HG03159 (cell line): ENCODE measurements at regions not wholly inside any gene's neighbourhood (a gene's known extent, or its start where the extent isn't known, plus 50 kb on each side); places are given as distances from the start of the nearest gene placed in this dataset.

Experiments used
- ATAC-seq: cut with Tn5 transposase; IDR thresholded peaks from one replicate; pipeline ENCODE4 v1.9.1; 2021; ENCODE audit warnings: mild to moderate bottlenecking, moderate library complexity; ENCODE audit not compliant: unreplicated experiment

DNA sequence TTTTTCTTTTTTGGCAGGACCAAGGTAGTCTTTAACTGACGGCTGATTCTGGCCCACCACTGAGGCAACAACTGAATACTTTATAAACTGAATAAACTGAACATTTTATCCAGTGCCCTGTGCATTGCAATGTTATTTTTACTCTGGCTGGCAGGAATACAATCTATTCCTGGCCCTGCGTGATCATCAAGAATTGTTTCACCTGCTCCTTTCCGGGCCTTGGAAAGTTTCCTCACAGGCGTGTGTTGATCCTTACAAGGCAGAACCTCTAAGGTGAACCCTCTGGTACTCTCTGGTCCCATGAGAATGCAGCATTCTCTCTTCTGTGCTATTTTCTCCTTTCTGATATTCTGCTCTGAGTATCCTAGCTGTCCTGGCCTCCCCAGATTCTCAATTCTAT is 113.7 kb upstream of the KLHL29 start:
- ATAC-seq: no peak

DNA sequence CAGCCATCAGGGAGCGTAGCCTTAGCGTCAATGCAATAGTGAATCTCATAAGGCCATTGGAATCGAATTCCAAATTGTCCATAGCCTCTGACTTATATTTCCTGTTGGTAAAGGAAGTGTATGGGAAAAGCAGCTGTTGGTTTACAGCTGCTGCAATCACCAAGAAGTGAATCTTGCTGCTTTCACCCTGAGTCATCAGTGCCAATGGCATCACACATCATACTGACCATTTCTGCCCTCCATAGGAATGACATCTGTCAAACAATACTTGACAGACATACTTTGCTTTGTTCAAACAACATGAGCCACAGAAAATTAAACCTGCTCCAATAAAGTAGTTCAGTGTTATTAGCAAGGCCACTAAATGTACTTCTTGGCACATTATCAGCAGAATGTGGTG is 111.2 kb upstream of the KLHL29 start:
- no peak for ATAC-seq

DNA sequence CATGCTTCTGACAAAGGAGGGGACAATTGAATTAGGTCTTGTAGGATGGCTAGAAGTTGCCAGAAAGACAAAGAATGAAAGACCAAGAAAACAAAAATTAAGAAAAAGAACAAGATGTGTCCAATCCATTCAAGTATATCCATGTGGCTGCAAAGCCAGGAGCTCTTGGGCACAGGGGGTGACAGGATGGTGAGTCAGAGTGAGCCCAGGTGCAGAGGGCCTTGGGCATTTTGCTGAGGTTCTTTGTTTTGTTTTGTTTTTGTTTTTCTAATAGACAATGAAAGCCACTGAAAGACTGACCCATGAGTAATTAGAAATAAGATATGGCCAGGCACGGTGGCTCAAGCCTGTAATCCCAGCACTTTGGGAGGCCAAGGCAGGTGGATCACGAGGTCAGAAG is 104.6 kb upstream of the KLHL29 start:
- ATAC-seq: no peak

DNA sequence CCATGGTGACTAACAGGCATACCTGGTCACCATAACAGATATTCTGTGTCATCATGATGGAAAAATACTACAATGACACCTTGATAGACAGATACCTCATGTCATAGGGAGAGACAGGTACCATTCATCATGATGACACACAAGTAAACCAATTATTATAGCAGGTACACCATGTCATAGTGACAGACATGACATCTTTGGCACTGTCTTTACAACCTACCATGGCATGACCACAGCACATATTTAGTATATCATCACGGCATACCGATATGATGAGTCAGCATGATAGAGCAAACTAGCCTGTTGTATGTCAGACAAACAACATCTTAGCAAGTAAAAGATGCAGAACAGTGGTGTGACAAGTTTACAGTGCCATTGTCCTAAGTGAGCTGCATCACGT is 101.3 kb upstream of the KLHL29 start:
- no peak for ATAC-seq

DNA sequence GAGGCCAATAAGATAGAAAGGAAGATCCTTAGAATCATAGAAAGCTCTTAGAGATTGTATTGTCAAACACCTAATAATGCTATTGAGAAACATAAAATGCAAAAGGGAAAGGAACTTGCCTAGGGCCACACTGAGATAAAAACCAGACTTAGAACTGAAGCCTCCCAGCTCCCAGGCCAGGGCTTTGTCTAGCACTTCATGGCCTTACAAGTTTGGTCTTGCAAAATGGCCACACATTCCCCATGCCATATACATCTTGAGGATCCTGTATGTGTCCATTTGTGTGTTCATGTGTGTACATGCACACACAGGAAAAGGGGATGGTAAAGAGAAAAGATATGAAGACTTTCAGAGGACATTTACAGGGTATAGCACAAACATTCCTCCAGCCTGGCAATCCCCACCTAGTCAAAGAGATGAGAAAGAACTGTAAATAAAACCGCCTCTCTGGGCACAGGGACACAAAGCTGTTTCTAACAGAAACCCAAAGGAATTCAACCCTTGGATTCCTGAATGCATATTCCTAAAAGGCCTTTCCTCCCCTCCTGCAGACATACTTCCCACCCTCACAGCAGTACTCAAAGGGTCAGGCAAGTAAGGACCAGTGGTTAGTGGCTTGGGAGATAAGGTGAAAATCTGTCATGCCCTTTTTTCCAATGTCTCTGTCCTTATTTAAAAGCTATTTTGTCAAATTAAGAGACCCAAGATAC is 99.7 kb upstream of the KLHL29 start:
- no peak for ATAC-seq

DNA sequence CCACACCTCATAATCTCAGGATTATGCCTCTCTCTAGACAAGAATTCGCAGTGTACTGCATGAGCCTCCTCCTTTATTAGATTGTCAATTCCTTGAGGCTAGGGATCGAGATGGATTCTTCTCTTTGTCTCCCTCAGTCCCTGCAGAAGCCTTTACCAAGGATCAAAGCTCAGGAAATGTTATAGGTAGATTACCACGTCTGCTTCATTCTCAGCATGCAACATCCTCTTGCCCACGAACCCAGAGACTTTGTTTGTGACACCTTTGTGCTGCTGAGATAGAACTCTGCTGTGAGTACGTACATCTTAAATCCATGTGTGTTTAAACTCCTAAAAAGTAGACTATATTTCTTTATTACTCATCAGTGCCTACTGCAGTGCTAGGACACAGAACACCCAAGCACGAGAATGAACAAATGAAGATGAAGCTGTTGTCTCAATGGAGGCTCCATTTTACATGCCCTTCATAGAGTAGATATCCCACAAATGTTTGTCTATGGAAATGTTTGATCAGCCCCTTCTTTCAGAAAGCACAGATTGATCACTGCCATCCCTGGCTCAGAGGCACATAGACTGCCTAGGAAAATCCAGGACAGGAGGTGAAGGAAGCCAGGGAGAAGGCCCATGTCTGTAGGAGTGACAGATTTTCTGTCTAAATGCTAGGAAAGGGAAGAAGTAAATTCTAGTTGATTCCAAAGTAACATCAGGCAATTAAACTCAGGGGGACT is 98.8 kb upstream of the KLHL29 start:
- no peak for ATAC-seq

DNA sequence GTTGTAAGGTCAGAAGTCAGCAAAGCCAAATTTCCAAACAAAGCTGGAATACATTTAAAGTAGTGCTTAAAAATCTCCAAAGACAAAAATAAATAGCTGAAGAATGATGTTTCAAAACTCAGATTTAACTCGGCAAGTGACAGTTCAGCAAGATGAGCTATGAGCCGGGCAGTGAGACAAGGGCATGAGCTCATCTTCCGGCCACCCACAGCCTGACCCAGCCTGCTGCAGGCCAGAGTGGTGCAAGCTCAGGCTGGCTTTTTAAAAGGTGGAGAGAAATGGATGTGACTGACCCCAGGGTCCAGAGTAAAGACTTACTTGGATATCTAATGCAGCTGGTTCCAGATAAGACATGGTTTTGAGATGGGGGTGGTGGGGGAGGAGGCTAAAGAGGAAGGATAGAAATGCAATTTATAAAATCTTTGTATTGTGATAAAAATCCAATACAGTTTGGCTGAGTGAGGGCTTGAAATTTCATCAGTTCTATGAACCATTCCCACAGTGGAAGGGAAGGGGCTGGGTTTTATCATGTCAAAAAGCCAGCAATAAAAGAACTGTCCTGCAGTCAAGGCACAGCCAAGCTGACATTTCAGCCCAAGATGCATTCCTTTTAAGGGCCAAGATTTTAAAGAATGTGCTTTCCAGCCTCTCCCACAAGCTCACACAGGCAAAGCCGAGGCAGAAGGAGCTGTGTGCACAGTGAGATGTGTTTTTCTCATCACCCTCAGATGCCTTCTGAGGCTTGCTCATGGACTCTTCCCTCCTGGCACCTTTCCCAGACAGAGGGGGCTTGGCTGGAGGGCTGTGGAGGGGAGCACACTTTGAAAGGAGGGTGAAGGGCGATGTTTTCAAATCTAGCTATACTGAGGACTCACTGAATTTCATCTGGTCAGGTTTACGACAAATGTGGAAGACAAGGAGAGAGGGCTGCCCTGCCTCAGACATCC is 97.9 kb upstream of the KLHL29 start:
- ATAC-seq: no peak

DNA sequence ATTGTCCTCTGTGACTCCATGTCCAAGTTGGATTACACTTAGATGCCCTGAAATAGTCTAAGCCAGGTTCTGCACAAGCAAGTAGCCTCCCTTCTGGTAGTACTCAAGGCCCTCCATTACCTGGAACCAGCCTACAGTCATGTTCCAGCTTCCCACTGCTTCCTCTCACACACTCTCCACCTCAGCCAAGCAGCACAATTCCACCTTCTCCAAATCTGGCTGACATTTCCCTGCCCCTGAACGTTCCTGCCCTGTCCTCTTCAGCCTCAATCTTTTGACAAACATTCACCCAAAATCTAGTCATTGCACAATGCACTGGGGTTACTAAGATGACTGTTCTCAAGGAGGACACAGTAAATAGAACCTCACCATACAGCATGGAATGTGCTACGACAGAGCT is 95.3 kb upstream of the KLHL29 start:
- ATAC-seq: no peak

DNA sequence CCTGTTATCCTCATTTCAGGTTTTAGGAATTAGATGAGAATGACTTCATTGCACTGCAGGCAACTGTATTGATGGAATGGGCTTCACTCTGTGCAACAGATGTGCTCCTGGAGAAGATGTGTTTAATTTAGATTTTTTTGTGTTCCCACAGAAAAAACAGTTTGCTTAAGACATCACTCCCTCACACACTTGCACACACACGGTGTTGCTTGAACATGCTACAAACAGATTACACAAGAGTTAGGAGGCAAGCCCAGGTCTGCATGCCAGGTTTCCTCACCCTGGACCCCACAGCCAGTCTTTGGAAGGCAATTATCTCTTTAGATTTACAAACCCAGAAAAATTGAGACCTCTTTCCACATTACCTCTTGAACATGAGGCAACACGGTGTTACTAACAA is 93.7 kb upstream of the KLHL29 start:
- ATAC-seq: no peak

DNA sequence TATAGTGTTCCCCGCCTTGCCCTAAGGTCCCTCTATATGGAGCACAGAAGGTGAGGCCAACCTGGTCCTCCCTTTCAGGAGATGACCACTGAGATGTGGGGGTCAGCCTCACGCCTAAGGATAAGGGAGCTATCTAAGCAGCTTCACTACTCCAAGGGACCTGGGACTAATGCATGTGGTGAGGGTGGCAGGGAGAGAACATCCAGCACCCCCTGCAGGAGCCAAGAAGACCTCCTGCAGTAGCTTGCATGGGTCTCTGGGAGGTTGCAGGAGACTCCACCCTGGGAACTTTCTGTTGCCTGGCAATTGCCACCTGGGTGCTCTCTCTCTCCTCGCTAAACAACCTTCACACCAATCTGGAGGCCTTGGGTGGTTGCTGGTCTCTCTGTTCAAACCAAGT is 93.0 kb upstream of the KLHL29 start:
- ATAC-seq: no peak

DNA sequence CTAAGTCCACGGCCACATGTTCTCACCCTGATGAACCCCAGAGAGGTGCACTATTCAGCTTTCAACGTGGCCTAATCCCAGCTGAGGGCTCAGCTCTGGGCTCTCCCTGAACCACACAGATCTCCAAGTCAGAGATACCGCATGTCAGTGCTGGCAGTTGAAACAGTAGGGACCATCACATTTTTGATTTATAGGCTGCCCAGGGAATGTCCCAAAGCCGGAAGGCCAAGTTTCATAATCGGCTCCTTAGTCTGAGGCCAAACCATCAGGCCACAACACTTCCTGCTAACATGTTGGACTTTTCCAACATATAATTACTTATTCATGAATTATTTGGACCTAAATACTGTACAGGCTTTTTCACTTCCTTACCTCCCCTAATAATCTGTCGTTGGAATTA is 91.9 kb upstream of the KLHL29 start:
- ATAC-seq: no peak

DNA sequence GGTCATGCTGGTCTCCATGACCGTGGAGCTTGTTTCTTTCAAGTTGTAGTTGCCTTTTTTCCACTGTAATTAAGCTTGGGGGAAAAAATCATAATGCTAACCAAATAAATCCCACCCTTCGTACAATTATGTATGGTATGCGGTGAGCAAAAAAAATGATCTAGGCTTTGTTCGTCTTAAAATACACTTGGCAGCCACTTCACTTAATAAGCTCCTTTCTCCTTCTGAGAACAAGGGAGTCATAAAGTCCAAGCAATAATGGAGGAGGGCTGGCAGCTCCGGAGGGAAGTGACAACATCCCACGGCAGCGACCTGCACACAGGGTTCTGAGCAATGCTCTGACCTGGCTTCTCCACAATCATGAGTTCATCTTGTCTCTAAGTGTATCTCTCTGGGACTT is 91.2 kb upstream of the KLHL29 start:
- ATAC-seq: no peak

DNA sequence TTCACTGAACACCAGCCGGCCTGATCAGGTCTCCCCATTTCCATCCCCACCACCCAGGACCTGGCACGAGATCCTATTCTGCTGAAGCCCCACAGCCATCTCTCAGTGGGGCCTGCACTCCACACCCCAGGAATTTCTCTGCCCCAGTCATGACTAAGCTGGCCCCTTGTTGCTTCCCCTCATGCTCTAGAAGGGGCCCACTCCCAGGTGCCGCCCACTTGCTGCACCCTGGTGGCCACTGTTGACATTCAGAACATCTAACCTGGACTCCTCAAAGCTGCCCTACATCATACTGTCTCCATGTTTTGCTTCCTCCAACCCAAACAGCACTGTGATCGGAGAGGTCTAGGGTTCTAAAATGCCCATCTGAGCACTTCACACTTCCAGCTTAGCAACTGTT is 90.7 kb upstream of the KLHL29 start:
- ATAC-seq: no peak

DNA sequence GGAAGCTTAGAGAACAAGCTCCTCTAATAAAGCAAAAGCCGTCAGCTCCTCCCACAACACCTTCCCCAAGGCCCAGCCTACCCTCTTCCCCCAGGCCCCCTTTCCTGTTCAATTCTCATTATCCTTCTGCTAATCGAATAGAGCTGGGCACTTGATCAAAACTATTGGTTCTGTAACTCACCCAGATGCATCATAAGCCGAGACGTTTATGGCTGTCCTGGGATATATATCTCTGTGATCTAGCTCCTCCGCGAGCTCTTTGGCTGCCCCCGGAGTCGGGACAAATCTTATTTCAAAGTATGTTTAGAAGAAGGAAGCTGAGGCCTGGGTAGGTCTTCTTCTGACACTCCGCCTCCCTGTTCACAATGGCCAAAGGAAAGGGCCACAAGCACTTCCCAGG is 88.3 kb upstream of the KLHL29 start:
- no peak for ATAC-seq

DNA sequence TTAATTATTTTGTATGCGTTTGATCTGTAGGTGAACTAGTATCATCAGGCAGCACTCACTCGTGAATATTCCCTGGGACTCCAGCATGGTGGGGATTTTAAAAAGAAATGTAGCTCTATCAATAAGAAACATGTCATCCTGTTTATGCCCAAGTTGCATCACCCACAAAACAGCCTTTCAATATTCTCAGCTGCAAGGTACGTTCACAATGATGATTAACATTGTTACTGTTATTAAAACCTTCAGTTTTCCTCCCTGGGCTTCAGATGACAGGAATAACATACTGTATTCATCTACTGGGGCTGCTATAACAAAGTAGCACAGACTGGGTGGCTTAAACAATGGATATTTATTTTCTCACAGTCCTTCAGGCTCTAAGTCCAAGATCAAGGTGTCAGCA is 87.9 kb upstream of the KLHL29 start:
- ATAC-seq: no peak

DNA sequence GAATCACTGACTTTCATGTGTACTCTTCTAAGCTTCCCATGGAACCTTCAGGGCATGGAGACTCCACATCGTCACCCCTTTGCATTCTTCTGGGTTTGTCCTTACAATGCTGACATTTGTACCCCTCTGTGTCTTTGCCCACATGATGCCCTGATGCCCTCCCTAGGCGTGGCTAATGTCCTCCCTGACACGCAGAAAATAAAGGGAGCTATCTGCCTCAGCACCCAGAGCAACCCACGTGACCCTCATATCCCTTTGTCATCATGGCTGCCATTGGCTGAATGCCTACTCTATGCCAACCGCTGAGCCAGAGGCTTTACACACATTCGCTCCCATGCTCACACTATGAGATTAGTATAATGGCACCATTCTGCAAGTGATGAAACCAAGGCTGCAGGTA is 86.4 kb upstream of the KLHL29 start:
- ATAC-seq: no peak

DNA sequence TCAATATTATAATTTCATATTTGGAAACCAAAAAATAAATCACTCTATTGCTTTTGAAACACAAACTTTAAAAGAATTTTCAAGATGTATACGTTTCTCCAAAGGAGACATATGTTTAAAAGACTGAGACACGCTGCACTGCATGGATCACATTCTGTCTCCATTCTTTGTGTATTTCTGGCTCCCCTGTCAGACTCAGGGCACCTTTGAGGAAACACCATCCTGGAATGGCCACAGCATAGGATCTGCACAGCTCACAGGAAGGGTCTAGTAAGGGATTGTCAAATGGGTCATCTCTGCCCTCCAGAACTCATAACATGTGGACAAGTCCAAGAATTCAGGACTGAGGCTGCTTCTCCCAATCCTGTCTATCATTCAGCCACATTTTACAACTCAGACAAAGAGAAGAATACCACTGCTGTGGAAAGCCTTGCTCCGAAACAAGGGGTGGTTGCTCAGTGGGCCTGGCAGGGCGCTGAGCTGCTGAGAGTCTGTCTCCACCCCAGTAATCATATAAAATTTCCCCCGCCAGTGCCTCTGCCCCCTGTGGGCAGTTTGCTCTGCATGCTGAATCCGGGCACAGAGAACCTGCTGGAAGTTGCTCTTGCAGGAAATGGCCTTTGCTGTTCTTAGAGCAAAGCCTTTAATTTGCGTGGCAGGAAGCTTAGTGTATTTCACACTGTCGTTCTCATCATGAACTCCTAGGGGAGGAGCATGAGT is 85.3 kb upstream of the KLHL29 start:
- no peak for ATAC-seq

DNA sequence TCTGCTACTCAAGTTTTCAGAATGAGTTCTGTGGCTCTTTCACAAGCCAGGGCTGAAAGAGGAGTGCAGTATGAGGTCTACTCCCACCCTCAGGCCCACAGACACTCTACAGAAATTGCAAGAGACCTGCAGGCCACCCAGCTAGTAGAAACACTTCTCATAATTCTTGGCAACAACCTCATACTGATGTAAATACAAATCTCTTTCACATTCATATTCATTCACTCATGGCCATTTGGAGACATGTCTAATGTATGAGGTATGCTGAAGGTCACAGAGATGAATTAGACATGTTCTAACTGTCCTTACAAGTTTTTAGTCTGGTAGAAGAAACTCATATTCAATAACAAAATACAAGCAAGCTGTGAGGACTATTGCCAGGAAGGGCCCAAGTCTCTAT is 83.8 kb upstream of the KLHL29 start:
- ATAC-seq: no peak

DNA sequence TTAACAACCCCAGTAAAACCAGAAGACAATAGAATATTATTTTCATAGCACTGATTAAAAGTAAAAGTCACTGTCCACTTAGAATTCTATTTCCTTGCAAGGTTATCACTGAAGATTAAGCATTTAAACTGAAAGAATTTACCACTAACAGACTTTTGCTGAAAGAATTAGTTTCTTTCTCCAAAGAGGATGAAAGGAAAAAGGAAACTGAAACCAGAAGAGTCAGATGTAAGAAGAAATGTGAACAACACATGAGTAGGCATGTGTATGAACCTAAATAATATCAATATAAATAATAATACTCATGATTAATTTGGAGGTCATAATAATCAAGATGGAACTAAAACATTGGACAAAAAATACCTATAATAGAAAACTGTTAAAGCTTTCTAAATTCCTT is 82.4 kb upstream of the KLHL29 start:
- ATAC-seq: no peak

DNA sequence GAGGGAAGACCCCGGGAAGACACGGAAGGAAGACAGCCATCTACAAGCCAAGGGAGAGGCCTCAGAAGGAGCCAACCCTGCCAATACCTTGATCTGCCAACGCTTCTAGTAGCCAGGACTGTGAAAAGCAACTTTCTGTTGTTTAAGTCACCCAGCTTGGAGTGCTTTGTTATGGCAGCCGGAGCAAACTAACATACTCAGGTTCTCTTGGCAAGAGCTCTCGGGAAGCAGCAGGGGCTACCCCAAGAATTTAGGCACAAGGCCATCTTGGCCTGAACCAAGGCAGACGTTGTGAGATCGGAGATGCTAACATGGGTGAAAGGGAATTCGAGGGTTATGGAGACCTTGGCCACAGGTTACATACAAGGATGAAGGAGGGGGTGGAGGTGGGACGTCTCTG is 78.6 kb upstream of the KLHL29 start:
- ATAC-seq: no peak

DNA sequence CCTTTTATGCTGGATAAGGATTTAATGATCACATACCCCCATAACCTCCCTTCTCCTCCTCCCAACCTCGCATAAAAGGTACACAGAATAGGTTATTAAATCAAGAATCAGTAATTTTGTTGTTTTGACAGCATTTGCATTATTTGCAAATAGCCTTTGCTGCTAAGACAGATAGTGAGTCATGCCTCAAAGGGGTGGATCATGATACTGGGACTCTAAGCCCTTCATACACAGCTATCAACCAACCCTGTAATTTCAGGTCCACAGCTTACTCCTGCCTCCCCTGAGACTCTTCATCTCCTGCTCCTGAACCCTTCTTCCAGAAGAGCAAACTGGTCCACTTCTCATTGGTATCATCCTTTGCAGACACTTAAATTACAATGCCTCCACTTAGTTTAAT is 73.8 kb upstream of the KLHL29 start:
- no peak for ATAC-seq
